A549 (cell line): ENCODE measurements at regions not wholly inside any gene's neighbourhood (a gene's known extent, or its start where the extent isn't known, plus 50 kb on each side); places are given as distances from the start of the nearest gene placed in this dataset.

Experiments used
- CBX2 ChIP-seq: fragments of 200-600 bp; sonication (generic); IDR thresholded peaks from 2 replicates; pipeline ENCODE4 v1.6.1; 2016; ENCODE audit warnings: low read depth, mild to moderate bottlenecking, borderline replicate concordance
- CBX8 ChIP-seq: fragments of 200-600 bp; sonication (generic); IDR thresholded peaks from 2 replicates; pipeline ENCODE4 v1.6.1; 2016
- EP300 ChIP-seq, 2 experiments: fragments of >200 bp; sonication (Bioruptor Twin); formaldehyde crosslinking; IDR thresholded peaks; 2 replicates in 1 of 2; 3 replicates in 1 of 2; pipeline ENCODE4 v1.6.1; 2016 to 2017
- POLR2A ChIP-seq: IDR thresholded peaks from 2 replicates; pipeline ENCODE4 v1.6.1; 2012; ENCODE audit warnings: mild to moderate bottlenecking, low read length
- POLR2AphosphoS2 ChIP-seq: conservative IDR thresholded peaks from 2 replicates; pipeline ENCODE4 v1.6.1; 2012; ENCODE audit warnings: low read length, improper control_type of control experiment, inconsistent platforms
- RAD21 ChIP-seq, 2 experiments: fragments of >200 bp in 1 of 2; sonication (Bioruptor Twin) in 1 of 2; formaldehyde crosslinking in 1 of 2; IDR thresholded peaks in 1 of 2; conservative IDR thresholded peaks in 1 of 2; 2 replicates in 1 of 2; 3 replicates in 1 of 2; pipeline ENCODE4 v1.6.1; 2012 to 2018; ENCODE audit warnings: inconsistent platforms in 1 of 2
- RFX5 ChIP-seq: fragments of 450-650 bp; IDR thresholded peaks from 2 replicates; pipeline ENCODE4 v1.7.1; 2014; ENCODE audit warnings: antibody characterized with exemption, mild to moderate bottlenecking, moderate library complexity
- SMC3 ChIP-seq: fragments of >200 bp; sonication (Bioruptor Twin); formaldehyde crosslinking; IDR thresholded peaks from 3 replicates; pipeline ENCODE4 v1.6.1; 2018; ENCODE audit warnings: inconsistent platforms
- ZFP36 ChIP-seq: fragments of 450-650 bp; IDR thresholded peaks from 2 replicates; pipeline ENCODE4 v1.6.1; 2014; ENCODE audit warnings: borderline replicate concordance; ENCODE audit not compliant: partially characterized antibody
- TF ChIP-seq, protein P1 (sequence below): fragments of >200 bp; sonication (Bioruptor Twin); formaldehyde crosslinking; IDR thresholded peaks from 3 replicates; pipeline ENCODE4 v1.5.1; 2016

DNA sequence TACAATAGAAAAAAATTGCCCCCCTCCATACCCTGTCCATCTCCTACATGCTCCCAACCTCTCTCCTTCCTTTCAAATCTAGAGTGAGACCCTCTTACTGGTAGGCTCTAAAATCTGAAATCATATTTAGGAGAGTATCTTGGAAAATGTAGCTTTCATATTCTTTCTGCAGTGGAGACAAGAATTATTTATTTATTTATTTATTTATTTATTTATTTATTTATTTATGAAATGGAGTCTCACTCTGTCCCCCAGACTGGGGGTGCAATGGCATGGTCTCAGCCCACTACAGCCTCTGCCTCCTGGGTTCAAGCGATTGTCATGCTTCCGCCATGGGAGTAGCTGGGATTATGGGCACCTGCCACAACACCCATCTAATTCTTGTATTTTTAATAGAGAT lies 174.1 kb upstream of the MYO16 start:
- TF ChIP-seq EP300 (IDR thresholded peaks at IDR 0.05) = no peak
- no peak for TF ChIP-seq SMC3
- TF ChIP-seq, protein P1, sequence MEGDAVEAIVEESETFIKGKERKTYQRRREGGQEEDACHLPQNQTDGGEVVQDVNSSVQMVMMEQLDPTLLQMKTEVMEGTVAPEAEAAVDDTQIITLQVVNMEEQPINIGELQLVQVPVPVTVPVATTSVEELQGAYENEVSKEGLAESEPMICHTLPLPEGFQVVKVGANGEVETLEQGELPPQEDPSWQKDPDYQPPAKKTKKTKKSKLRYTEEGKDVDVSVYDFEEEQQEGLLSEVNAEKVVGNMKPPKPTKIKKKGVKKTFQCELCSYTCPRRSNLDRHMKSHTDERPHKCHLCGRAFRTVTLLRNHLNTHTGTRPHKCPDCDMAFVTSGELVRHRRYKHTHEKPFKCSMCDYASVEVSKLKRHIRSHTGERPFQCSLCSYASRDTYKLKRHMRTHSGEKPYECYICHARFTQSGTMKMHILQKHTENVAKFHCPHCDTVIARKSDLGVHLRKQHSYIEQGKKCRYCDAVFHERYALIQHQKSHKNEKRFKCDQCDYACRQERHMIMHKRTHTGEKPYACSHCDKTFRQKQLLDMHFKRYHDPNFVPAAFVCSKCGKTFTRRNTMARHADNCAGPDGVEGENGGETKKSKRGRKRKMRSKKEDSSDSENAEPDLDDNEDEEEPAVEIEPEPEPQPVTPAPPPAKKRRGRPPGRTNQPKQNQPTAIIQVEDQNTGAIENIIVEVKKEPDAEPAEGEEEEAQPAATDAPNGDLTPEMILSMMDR = no peak
- TF ChIP-seq CBX2 = no peak
- TF ChIP-seq RAD21 (conservative IDR thresholded peaks at IDR 0.05 in 1 of 2, IDR thresholded peaks at IDR 0.05 in 1 of 2) = no peak
- no peak for TF ChIP-seq CBX8
- TF ChIP-seq ZFP36 = no peak
- no peak for TF ChIP-seq POLR2AphosphoS2
- TF ChIP-seq POLR2A = no peak
- no peak for TF ChIP-seq RFX5
